Pancreas (tissue), 10 donors: ENCODE measurements at regions not wholly inside any gene's neighbourhood (a gene's known extent, or its start where the extent isn't known, plus 50 kb on each side); places are given as distances from the start of the nearest gene placed in this dataset.

Experiments
- ATAC-seq, 4 donors: fragments of 200-7000 bp; cut with Tn5 transposase; one replicate each; pipeline versions ENCODE4 v1.8.0 to v1.9.1; 2020; ENCODE audit warnings: mild to moderate bottlenecking in 4 of 4, moderate library complexity in 4 of 4
- DNase-seq, 6 donors: peaks; one replicate each; pipeline ENCODE4 v3.0.0-alpha.2; 2020
- FAIRE-seq: peaks from 2 replicates; lab custom pipeline; 2012; peaks lifted over from hg19 to GRCh38; lab: Jason Lieb, UNC
- H3K27ac ChIP-seq, 4 donors: fragments of 200-600 bp; sonication (generic); 1 replicate in 3 of 4; 2 replicates in 1 of 4; pipeline versions ENCODE4 v1.5.0 to v1.8.0; 2020
- H3K27me3 ChIP-seq, 4 donors: fragments of 200-600 bp; one replicate each; pipeline ENCODE4 v1.8.0; 2021
- H3K36me3 ChIP-seq, 3 donors: fragments of 200-600 bp; sonication (generic) in 1 of 3; one replicate each; pipeline versions ENCODE4 v1.5.0 to v1.8.0; 2020 to 2021
- H3K4me1 ChIP-seq, 3 donors: fragments of 200-600 bp; one replicate each; pipeline ENCODE4 v1.8.0; 2021
- H3K4me3 ChIP-seq, 4 donors: fragments of 200-600 bp; sonication (generic) in 2 of 4; one replicate each; pipeline versions ENCODE4 v1.5.0 to v1.8.0; 2020 to 2021
- H3K9me3 ChIP-seq, 4 donors: fragments of 200-600 bp; one replicate each; pipeline ENCODE4 v1.8.0; 2021
- CTCF ChIP-seq, 4 donors: fragments of 200-600 bp; sonication (generic) in 3 of 4; IDR thresholded peaks; one replicate each; pipeline versions ENCODE4 v1.5.0 to v1.8.0; 2021; ENCODE audit warnings: antibody characterized with exemption in 4 of 4
- WGBS, 2 donors: extraction: QIAGEN DNeasy Blood & Tissue Kit; methylation state at CpG; one replicate each; pipeline ENCODE4 v1.1.7; 2013; 5-methylcytosine and 5-hydroxymethylcytosine counted together
- intact Hi-C, 3 donors: fragments of 100-400 bp; cut with DNase I; formaldehyde crosslinking; loops; one replicate each; pipeline versions ENCODE4 v1.11.1 to v1.14.2; 2022
- donor health status: healthy with polysubstance abuse.
- donor health status: DM: no; HTN: no; CAD: no; lungs with moderate emphysema.
- donor health status: DM: no; HTN: no; CAD: no.
- donor health status: control.
- donor health status: control.
- donor health status: Bipolar disorder and iron deficiency.
- donor health status: DM: yes; HTN: yes; CAD: no.
- donor health status: DM: no; HTN: no; CAD: no.
- donor health status: DM: no; HTN: no; CAD: no.
- donor health status: DM: yes; HTN: yes; CAD: no.

GRCh38 chr15:99863550-99864198 lies 130.4 kb upstream of the LYSMD4 start:
- no peaks in the 10 kb centered on the region for H3K9me3 ChIP-seq
- intact Hi-C loops = no loop called here
- 60 to 61% methylated on average over 3 of the region's 3 CpGs for WGBS, 2 donors
- H3K36me3 ChIP-seq = no peaks in the 10 kb centered on the region
- TF ChIP-seq CTCF (IDR thresholded peaks at IDR 0.05) = no peak
- no peak for FAIRE-seq
- no peaks in the 10 kb centered on the region for H3K27me3 ChIP-seq
- H3K4me3 ChIP-seq = no peak overlapping the region
- H3K27ac ChIP-seq = no peak overlapping the region
- DNase-seq = no peak
- no peak for ATAC-seq
- H3K4me1 ChIP-seq = no peaks in the 10 kb centered on the region

GRCh38 chr15:99857836-99858235 lies 124.6 kb upstream of the LYSMD4 start:
- no peak for DNase-seq
- no peak for ATAC-seq
- 89 to 95% methylated on average over 1 of the region's 1 CpG for WGBS, 2 donors
- Histone ChIP-seq H3K4me3 (no peak overlapping the region), H3K4me1 (no peaks in the 10 kb centered on the region), H3K36me3 (no peaks in the 10 kb centered on the region), H3K27me3 (no peaks in the 10 kb centered on the region), H3K27ac (no peak overlapping the region), H3K9me3 (no peaks in the 10 kb centered on the region)
- TF ChIP-seq CTCF (IDR thresholded peaks at IDR 0.05) = no peak
- intact Hi-C loops = no loop called here
- FAIRE-seq = no peak

- no peaks in the 10 kb centered on the region for H3K27me3 ChIP-seq
- H3K4me1 ChIP-seq = no peaks in the 10 kb centered on the region
- DNase-seq (no peak), FAIRE-seq (peak; percentile 81), ATAC-seq (no peak)
- no peaks in the 10 kb centered on the region for H3K9me3 ChIP-seq
- no peak for TF ChIP-seq CTCF (IDR thresholded peaks at IDR 0.05)
- no peaks in the 10 kb centered on the region for H3K36me3 ChIP-seq
- H3K27ac ChIP-seq = no peak overlapping the region
- WGBS, 2 donors = 95 to 97% methylated on average over 1 of the region's 1 CpG
- H3K4me3 ChIP-seq = no peak overlapping the region
- intact Hi-C loops = no loop called here
Measured at GRCh38 chr15:99850517-99850916, 117.3 kb upstream of the LYSMD4 start.

GRCh38 chr15:99845009-99845408 lies 111.8 kb upstream of the LYSMD4 start:
- TF ChIP-seq CTCF (IDR thresholded peaks at IDR 0.05) = no peak
- Histone ChIP-seq H3K4me1 (peaks cover 0 to 5% (median 0%) of the 10 kb centered on the region in 3 donors), H3K36me3 (no peaks in the 10 kb centered on the region), H3K9me3 (no peaks in the 10 kb centered on the region), H3K27ac (no peak overlapping the region), H3K4me3 (no peak overlapping the region), H3K27me3 (no peaks in the 10 kb centered on the region)
- peak; percentile 16 to 43 (median 22) for ATAC-seq
- intact Hi-C loops = no loop called here
- no peak for DNase-seq
- no peak for FAIRE-seq
- WGBS, 2 donors = 43 to 51% methylated on average over 3 of the region's 3 CpGs

- no peak for ATAC-seq
- H3K36me3 ChIP-seq = no peaks in the 10 kb centered on the region
- DNase-seq = no peak
- 42 to 48% methylated on average over 8 of the region's 8 CpGs for WGBS, 2 donors
- H3K4me1 ChIP-seq = peaks cover 0 to 5% (median 0%) of the 10 kb centered on the region in 3 donors
- intact Hi-C loops = no loop called here
- H3K27me3 ChIP-seq = no peaks in the 10 kb centered on the region
- TF ChIP-seq CTCF (IDR thresholded peaks at IDR 0.05) = no peak
- H3K4me3 ChIP-seq = no peak overlapping the region
- FAIRE-seq = no peak
- no peak overlapping the region for H3K27ac ChIP-seq
- no peaks in the 10 kb centered on the region for H3K9me3 ChIP-seq
Measured at GRCh38 chr15:99844150-99844549, 110.9 kb upstream of the LYSMD4 start.
